Fibroblast of pulmonary artery (primary cell): ENCODE measurements at regions not wholly inside any gene's neighbourhood (a gene's known extent, or its start where the extent isn't known, plus 50 kb on each side); places are given as distances from the start of the nearest gene placed in this dataset.

Source experiments
- DNase-seq: peaks from one replicate; pipeline ENCODE4 v3.0.0-alpha.2; 2010; ENCODE audit warnings: low read depth
- H3K4me3 ChIP-seq: replicated peaks from 2 replicates; pipeline ENCODE4 v1.5.1; 2011; ENCODE audit warnings: low read depth, mild to moderate bottlenecking, control low read depth, low read length, moderate library complexity
- CTCF ChIP-seq: IDR thresholded peaks from 2 replicates; pipeline ENCODE4 v1.5.1; 2011; ENCODE audit warnings: mild to moderate bottlenecking, control low read depth, low read length, inconsistent platforms; ENCODE audit errors: missing control alignments

DNA sequence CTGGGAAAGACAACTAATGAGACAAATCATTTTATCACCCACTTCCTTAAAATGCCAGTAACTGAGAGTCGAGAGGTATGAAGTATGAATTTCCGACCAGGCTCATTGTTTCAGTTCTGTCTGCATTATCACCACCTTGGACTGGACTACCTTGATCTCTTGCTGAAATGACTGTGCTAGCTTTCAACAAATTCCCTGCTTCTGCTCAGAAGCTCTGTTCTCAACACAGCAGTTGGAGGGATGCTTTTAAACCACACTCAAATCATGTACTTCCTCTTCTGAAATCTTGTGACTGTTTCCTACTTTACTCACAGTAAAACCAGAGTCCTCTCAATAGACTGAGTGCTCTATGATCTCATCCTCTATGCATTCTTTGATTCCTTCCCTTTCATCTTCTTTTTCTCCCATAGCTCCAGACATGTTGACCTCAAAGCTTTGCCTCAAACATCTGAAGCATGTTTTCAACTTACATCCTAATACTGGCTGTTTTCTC is 195.8 kb downstream of the KCNJ2 start:
- TF ChIP-seq CTCF, result no peak
- peak; percentile 11 for DNase-seq
- no peak overlapping the region for H3K4me3 ChIP-seq

GRCh38 chr17:70366386-70366785 is 197.1 kb downstream of the KCNJ2 start:
- DNase-seq, result no peak
- no peak for TF ChIP-seq CTCF
- no peak overlapping the region for H3K4me3 ChIP-seq

DNA sequence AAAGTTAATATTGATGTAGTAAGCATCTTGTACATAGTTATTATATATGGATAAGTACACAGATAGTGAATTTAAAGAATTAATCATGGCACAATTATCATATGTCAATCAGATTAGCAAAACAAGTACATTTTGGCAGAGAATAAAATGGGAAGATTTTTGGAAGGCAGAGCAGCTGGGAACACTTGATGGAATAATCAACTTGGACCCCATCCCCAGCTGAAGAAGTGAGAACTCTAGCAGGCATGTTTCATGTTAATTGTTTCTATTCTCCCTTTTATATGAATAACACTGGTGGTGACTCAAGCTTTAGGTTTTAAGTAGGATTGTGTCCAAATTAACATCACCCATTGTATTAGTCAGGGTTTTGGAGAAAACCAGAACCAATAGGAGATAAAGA is 198.7 kb downstream of the KCNJ2 start:
- DNase-seq, result no peak
- TF ChIP-seq CTCF, result no peak
- H3K4me3 ChIP-seq, result no peak overlapping the region

DNA sequence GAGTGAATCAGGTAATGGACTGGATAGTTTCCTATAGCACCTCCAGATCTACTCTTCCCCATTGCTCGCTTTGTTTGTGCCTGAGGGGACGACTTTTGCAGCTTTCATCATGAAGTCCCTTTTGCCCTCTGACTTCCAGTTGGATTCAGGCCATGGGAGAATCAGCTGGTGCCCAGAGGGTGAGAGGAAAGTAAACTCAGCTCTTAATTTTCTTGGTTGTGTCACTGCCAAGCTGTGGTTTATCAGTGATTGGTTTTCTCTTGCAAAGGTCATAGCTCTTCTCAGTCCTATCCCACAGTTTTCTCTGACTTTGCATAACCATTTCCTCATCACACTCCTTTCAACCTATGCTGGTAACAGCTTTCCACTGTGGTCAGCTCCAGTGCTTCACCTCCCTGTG is 200.1 kb downstream of the KCNJ2 start:
- TF ChIP-seq CTCF, result no peak
- H3K4me3 ChIP-seq, result no peak overlapping the region
- DNase-seq, result no peak

DNA sequence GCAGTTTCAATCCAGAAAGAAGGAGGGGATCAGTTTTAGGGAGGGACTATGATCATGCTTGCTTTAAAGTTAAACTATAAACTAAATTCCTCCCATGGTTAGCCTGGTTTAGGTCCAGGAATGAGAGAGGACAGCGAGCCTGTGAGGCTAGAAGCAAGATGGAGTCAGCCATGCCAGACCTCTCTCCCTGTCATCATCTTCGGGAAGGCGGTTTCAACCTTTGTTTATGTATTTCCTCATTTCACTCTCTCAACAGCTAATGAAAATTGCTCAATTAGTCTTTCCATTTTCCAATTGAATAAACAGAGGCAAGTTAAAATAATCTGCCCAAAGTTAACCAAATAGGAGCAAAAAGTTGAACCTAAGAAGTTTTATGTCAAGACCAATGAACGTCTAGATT is 201.5 kb downstream of the KCNJ2 start:
- DNase-seq, result no peak
- TF ChIP-seq CTCF, result no peak
- H3K4me3 ChIP-seq, result no peak overlapping the region

- DNase-seq, result no peak
- no peak for TF ChIP-seq CTCF
- H3K4me3 ChIP-seq, result no peak overlapping the region
Observed at GRCh38 chr17:70373369-70373768, 204.0 kb downstream of the KCNJ2 start.

DNA sequence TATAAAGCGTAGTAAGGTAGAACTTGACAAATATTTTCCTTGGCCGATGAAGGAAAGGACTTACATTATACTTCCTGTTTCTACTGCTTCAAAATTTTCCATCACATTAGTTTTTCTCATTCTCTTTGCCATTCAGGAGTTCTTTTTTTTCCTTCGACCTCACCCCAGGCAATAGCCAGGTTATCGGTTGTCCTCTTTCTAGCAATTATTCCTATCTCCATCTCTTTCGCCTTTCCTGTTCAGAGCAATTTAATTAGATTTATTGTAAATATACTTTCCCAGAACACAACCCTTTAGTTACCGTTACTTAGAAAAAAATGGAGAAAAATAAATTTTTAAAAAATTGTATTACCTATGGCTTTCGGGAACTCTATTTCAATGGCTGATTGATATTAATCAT is 205.2 kb downstream of the KCNJ2 start:
- H3K4me3 ChIP-seq, result no peak overlapping the region
- no peak for TF ChIP-seq CTCF
- no peak for DNase-seq
